EL (cell line): ENCODE measurements at regions not wholly inside any gene's neighbourhood (a gene's known extent, or its start where the extent isn't known, plus 50 kb on each side); places are given as distances from the start of the nearest gene placed in this dataset.
"Not testable (repeated sequence)": the region's sequence is repeated elsewhere in the genome, so short reads cannot be mapped to it uniquely, and the experiment has no call there.

ENCODE experiments used
- DNase-seq: peaks from one replicate; pipeline ENCODE4 v3.0.0-alpha.2; 2016

DNA sequence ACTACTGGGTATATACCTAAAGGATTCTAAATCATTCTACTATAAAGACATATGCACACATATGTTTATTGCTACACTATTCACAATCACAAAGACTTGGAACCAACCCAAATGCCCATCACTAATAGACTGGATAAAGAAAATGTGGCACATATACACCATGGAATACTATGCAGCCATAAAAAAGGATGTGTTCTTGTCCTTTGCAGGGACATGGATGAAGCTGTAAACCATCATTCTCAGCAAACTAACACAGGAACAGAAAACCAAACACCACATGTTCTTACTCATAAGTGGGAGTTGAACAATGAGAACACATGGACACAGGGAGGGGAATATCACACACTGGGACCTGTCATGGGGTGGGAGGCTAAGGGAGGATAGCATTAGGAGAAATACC lies 249.0 kb downstream of the SLCO4C1 start:
- DNase-seq: not testable (repeated sequence)

- no peak for DNase-seq
Observed at GRCh38 chr5:102040326-102040725, 255.8 kb downstream of the SLCO4C1 start.

DNA sequence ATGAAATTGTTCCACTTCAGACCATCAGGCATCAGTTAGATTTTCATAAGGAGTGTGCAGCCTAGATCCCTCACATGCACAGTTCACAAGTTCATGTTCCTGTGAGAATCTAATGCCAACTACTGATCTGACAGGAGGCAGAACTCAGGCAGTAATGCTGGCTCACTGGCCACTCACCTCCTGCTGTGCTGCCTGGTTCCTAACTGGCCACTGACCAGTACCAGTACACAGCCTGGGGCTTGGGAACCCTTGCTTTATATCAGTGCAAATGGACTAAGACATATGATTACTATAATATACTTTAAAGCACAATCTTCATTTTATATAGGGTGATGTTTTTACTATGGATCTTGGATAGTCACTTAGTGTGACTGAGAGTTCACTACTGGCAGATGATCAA lies 259.2 kb downstream of the SLCO4C1 start:
- no peak for DNase-seq

DNA sequence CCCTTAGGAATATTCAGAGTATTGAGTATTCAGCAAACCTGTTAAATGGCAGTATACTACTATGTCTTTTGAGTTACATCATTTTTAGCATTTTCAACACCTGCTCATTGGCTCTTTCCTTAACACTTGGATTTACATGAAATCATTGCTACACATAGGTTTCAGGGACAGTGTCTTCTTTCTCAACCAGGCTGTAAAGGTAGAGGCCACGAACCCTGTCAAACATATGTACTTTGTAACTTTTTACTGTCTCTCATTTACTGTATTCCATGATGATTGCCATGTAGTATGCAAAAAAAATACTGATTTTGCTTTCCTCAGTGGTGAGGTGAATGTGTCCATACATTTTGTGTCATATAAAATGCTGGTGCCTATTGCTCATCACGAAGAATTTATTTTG lies 264.4 kb downstream of the SLCO4C1 start:
- no peak for DNase-seq

GRCh38 chr5:102018690-102019089 lies 277.4 kb downstream of the SLCO4C1 start:
- no peak for DNase-seq

GRCh38 chr5:102018279-102018678 lies 277.8 kb downstream of the SLCO4C1 start:
- DNase-seq: no peak

GRCh38 chr5:102014371-102014770 lies 281.7 kb downstream of the SLCO4C1 start:
- no peak for DNase-seq

- DNase-seq: no peak
Observed at GRCh38 chr5:102010644-102011043, 285.4 kb downstream of the SLCO4C1 start.

DNA sequence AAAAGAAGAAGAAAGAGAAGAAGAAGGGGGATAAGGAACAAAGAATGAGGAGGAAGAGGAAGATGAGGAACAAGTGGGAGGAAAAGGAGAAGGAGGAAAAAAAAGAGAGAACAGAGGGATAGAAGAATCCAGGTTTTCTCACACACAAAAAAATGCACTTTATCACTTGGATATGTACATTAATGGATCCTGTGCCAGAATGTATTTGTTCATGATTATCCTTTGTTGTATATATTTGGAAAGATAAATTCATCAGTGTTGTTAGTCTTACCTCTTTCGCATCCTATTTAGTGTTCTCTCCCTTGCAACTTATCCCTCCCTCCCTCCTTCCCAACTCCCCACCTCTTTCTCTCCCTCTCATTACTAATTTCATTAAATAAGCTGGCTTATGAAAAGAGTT lies 298.8 kb downstream of the SLCO4C1 start:
- no peak for DNase-seq

GRCh38 chr5:101995585-101995984 lies 300.5 kb downstream of the SLCO4C1 start:
- no peak for DNase-seq

- DNase-seq: no peak
Observed at GRCh38 chr5:101991486-101991885, 304.6 kb downstream of the SLCO4C1 start.

DNA sequence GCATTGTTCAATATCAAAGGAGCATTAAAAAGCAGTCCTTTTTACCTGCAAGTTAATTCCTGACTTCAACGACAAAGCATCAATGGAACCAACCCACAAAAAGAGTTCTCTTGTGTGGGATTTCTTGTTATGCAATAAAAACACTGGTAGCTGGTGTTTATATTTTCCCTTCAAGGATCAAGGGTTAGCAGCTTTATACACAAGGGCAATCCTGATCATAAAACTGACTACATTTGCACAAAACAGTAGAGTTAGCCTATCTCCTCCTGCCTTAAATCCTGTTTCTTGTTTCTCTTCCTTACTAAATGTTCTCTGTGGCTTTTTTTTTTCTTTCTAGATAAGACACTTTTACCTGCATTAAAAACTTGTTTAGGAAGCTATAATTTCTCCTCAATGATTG lies 306.4 kb downstream of the SLCO4C1 start:
- no peak for DNase-seq

GRCh38 chr5:101977729-101978345 lies 318.2 kb downstream of the SLCO4C1 start:
- DNase-seq: peak; percentile 6

DNA sequence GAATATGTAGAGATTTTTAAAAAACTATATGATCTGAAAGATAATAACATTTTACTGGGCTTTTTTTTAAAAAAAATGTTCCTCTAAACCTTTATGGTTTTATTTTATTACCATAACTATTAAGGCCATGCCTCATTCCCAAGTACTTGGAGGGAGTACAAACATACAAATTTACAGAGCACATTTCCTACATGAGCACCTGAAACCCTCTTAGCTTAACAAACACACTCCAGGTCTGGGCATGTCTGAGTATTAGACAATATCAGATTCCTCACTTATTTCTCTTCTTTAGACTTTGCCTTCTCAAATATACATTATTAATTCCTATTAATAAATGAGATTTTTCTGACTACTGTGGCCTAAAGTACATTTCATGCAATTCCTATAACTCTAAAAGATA lies 319.2 kb downstream of the SLCO4C1 start:
- DNase-seq: no peak

DNA sequence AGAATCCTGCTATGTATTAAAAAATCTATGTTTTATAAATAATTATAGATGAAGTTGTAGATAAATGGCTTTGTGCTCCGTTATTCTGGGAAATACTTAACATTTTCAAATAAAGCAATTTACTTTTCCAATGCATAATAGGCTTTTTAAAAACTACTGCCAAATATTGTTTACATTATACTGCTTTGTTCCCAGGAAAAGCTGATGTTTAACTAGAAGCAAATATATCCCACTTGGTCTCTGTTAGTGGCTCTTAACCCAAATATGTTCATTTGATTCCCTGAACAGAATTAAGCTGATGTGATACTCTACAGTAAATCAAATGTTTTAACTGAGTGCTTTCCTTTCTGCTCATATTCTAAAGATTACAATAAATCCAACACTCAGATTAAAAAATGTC lies 326.3 kb downstream of the SLCO4C1 start:
- no peak for DNase-seq

GRCh38 chr5:101966476-101966875 lies 329.6 kb downstream of the SLCO4C1 start:
- DNase-seq: no peak

GRCh38 chr5:101955891-101956290 lies 340.2 kb downstream of the SLCO4C1 start:
- DNase-seq: no peak

GRCh38 chr5:101950019-101950418 lies 346.1 kb downstream of the SLCO4C1 start:
- DNase-seq: no peak

- no peak for DNase-seq
Observed at GRCh38 chr5:101948615-101949014, 347.5 kb downstream of the SLCO4C1 start.

DNA sequence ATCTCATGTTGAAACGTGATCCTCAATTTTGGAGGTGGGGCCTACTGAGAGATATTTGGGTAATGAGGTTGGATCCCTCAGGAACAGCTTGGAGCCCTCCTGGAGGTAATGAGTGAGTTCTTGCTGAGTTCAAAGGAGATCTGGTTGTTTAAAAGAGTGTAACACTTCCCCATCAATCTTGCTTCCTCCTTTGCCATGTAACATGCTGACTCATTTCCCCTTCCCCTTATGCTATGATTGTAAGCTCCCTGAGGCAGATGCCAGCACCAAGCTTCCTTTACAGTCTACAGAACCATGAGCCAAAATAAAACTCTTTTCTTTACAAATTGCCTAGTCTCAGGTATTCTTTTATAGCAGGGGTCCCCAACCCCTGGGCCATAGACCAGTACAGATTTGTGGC lies 352.3 kb downstream of the SLCO4C1 start:
- DNase-seq: no peak

DNA sequence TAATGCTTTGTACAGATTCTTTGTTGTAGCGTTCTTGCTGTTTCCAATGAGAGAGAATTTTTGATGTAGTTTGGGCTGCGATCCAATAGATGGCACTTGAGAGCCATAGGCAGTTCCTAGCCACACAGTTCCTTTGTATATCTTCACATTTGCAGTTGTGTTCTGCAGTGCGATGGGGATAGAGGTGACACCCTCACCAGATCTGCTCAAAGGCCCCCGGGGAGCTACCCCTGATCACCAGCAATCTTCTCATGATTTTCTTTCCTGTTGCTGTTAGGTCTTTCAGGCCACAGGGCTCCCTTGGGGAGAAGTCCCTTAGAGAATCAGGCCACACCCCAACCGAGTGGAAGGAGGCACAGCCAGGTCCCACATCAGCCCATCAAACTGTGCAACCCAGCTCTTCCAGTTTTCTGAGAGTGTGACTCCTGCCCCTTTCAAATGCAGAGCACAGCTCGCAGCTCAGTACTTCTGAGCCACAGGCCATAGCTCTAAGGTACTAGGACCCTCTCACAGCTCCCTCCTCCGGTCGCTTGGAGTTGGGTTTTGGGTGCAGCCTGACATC lies 353.7 kb downstream of the SLCO4C1 start:
- no peak for DNase-seq

DNA sequence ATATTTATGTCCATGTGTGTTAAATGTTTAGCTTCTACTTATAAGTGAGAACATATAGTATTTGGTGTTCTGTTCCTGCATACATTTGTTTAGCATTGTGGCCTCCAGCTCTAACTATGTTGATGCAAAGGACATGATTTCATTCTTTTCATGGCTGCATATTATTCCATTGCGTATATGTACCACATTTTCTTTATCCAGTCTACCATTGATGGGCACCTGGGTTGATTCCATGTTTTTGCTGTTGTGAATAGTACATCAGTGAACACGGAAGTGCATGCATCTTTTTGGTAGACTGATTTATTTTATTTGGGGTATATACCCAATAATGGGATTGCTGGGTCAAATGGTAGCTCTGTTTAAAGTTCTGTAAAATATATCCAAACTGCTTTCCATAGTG lies 359.0 kb downstream of the SLCO4C1 start:
- DNase-seq: no peak

DNA sequence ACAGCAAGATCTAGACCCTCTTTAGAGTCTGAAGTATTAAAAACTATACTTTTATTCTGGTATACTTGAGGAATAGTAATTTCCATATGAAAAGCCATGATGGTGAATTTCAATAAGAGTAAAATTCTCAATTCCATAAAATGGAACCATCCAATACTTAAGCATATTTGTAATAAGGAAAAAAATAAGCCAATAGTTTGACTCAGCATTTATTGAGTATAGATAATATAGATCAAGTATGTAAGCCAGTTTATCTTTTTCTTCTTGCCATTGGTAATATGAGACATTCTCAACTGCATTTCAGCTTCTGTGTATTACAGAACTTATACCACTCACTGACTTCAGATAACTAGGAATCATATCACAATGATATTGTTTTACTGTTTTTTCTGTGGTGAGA lies 361.0 kb downstream of the SLCO4C1 start:
- no peak for DNase-seq

GRCh38 chr5:101932599-101932998 lies 363.5 kb downstream of the SLCO4C1 start:
- no peak for DNase-seq

DNA sequence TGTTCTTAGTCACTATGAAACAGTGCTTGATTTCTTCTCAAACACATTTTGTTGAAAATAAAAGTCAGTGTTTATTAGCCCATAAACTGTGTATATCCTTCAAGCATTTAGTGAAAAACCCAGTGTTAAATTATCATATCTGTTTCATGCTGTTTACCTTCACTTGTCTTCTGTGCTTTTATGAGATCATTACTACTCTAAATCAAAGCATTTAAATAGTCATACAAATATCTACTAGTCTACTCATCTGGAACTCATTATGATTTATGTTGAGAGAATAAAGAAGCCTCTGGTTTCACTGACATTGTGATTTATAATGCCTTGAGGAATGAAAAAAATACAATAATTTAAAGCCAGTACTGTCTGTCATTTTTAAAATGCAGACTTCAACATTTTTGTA lies 366.5 kb downstream of the SLCO4C1 start:
- DNase-seq: no peak
